ENCODE measurements at regions not wholly inside any gene's neighbourhood (a gene's known extent, or its start where the extent isn't known, plus 50 kb on each side); places are given as distances from the start of the nearest gene placed in this dataset.
"Not testable (repeated sequence)": the region's sequence is repeated elsewhere in the genome, so short reads cannot be mapped to it uniquely, and the experiment has no call there.

- H3K27ac Mint-ChIP-seq (ENCODE audit: unreplicated experiment) = no peak overlapping the region
- TF ChIP-seq CTCF (IDR thresholded peaks at IDR 0.05; ENCODE audit: unreplicated experiment) = no peak
- H3K4me3 Mint-ChIP-seq (ENCODE audit: unreplicated experiment) = no peak overlapping the region
- H3K4me1 Mint-ChIP-seq (ENCODE audit: unreplicated experiment) = no peaks in the 10 kb centered on the region
- H3K36me3 Mint-ChIP-seq (ENCODE audit: low read depth, unreplicated experiment) = no peaks in the 10 kb centered on the region
- no peak for DNase-seq (ENCODE audit: low spot score)
- no peaks in the 10 kb centered on the region for H3K9me3 Mint-ChIP-seq (ENCODE audit: unreplicated experiment)
- no peaks in the 10 kb centered on the region for H3K27me3 Mint-ChIP-seq (ENCODE audit: unreplicated experiment)
These were observed 66.4 kb upstream of the KBTBD8 start for GRCh38 chr3:66931699-66932098.

GRCh38 chr3:66933233-66933632 is 64.9 kb upstream of the KBTBD8 start:
- Mint-ChIP-seq H3K9me3 (ENCODE audit: unreplicated experiment) (no peaks in the 10 kb centered on the region), H3K4me3 (ENCODE audit: unreplicated experiment) (no peak overlapping the region), H3K27ac (ENCODE audit: unreplicated experiment) (no peak overlapping the region), H3K27me3 (ENCODE audit: unreplicated experiment) (no peaks in the 10 kb centered on the region), H3K4me1 (ENCODE audit: unreplicated experiment) (no peaks in the 10 kb centered on the region), H3K36me3 (ENCODE audit: low read depth, unreplicated experiment) (no peaks in the 10 kb centered on the region)
- TF ChIP-seq CTCF (IDR thresholded peaks at IDR 0.05; ENCODE audit: unreplicated experiment) = no peak
- no peak for DNase-seq (ENCODE audit: low spot score)

- TF ChIP-seq CTCF (IDR thresholded peaks at IDR 0.05; ENCODE audit: unreplicated experiment) = no peak
- no peaks in the 10 kb centered on the region for H3K4me1 Mint-ChIP-seq (ENCODE audit: unreplicated experiment)
- H3K27me3 Mint-ChIP-seq (ENCODE audit: unreplicated experiment) = no peaks in the 10 kb centered on the region
- no peaks in the 10 kb centered on the region for H3K9me3 Mint-ChIP-seq (ENCODE audit: unreplicated experiment)
- no peak overlapping the region for H3K4me3 Mint-ChIP-seq (ENCODE audit: unreplicated experiment)
- no peak for DNase-seq (ENCODE audit: low spot score)
- no peaks in the 10 kb centered on the region for H3K36me3 Mint-ChIP-seq (ENCODE audit: low read depth, unreplicated experiment)
- no peak overlapping the region for H3K27ac Mint-ChIP-seq (ENCODE audit: unreplicated experiment)
These were observed 64.1 kb upstream of the KBTBD8 start for GRCh38 chr3:66934041-66934440.

- H3K27ac Mint-ChIP-seq (ENCODE audit: unreplicated experiment) = no peak overlapping the region
- TF ChIP-seq CTCF (IDR thresholded peaks at IDR 0.05; ENCODE audit: unreplicated experiment) = no peak
- no peaks in the 10 kb centered on the region for H3K4me1 Mint-ChIP-seq (ENCODE audit: unreplicated experiment)
- H3K9me3 Mint-ChIP-seq (ENCODE audit: unreplicated experiment) = no peaks in the 10 kb centered on the region
- H3K4me3 Mint-ChIP-seq (ENCODE audit: unreplicated experiment) = no peak overlapping the region
- H3K36me3 Mint-ChIP-seq (ENCODE audit: low read depth, unreplicated experiment) = no peaks in the 10 kb centered on the region
- DNase-seq (ENCODE audit: low spot score) = no peak
- H3K27me3 Mint-ChIP-seq (ENCODE audit: unreplicated experiment) = no peaks in the 10 kb centered on the region
These were observed 63.4 kb upstream of the KBTBD8 start for GRCh38 chr3:66934725-66935124.

GRCh38 chr3:66937041-66937440 is 61.1 kb upstream of the KBTBD8 start:
- H3K4me3 Mint-ChIP-seq (ENCODE audit: unreplicated experiment); DNase-seq (ENCODE audit: low spot score); H3K36me3 Mint-ChIP-seq (ENCODE audit: low read depth, unreplicated experiment); H3K4me1 Mint-ChIP-seq (ENCODE audit: unreplicated experiment); H3K27ac Mint-ChIP-seq (ENCODE audit: unreplicated experiment); H3K27me3 Mint-ChIP-seq (ENCODE audit: unreplicated experiment); H3K9me3 Mint-ChIP-seq (ENCODE audit: unreplicated experiment): not testable (repeated sequence)

All from endothelial cell (in vitro differentiated cells).